H1 (cell line): ENCODE measurements at regions not wholly inside any gene's neighbourhood (a gene's known extent, or its start where the extent isn't known, plus 50 kb on each side); places are given as distances from the start of the nearest gene placed in this dataset.

Source experiments
- CTCF ChIA-PET: fragments of 300-600 bp; sonication (Branson Sonifier 250); formaldehyde crosslinking; loops from one replicate; lab custom pipeline; 2021; ENCODE audit not compliant: partially characterized antibody; lab: Charles Lee
- POLR2A ChIA-PET: fragments of 300-600 bp; sonication (Branson Sonifier 250); formaldehyde crosslinking; loops from one replicate; lab custom pipeline; 2021; ENCODE audit warnings: inconsistent platforms; ENCODE audit not compliant: partially characterized antibody; lab: Charles Lee
- DNase-seq, 2 experiments: peaks; one replicate each; pipeline versions ENCODE4 v3.0.0 to v3.0.0-alpha.2; 2010 to 2022; ENCODE audit warnings: low spot score in 2 of 2, low read depth in 1 of 2, mixed read lengths in 1 of 2
- FAIRE-seq: peaks from 2 replicates; lab custom pipeline; 2011; peaks lifted over from hg19 to GRCh38; lab: Jason Lieb, UNC
- H2AFZ ChIP-seq: 2 replicates; pipeline ENCODE4 v1.8.1; 2012; ENCODE audit warnings: low read length, inconsistent platforms
- H2AK5ac ChIP-seq: 2 replicates; pipeline ENCODE4 v1.6.1; 2013; ENCODE audit warnings: low read depth, low read length
- H2BK120ac ChIP-seq: replicated peaks from 2 replicates; pipeline ENCODE3; 2013; ENCODE audit warnings: low read depth, low read length, inconsistent platforms
- H2BK12ac ChIP-seq: 2 replicates; pipeline ENCODE4 v1.6.1; 2013; ENCODE audit warnings: low read depth, low read length
- H2BK15ac ChIP-seq: 2 replicates; pipeline ENCODE4 v1.6.1; 2013; ENCODE audit warnings: low read length
- H2BK20ac ChIP-seq: 2 replicates; pipeline ENCODE4 v1.6.1; 2013; ENCODE audit warnings: low read length
- H2BK5ac ChIP-seq: 2 replicates; pipeline ENCODE4 v1.6.1; 2013; ENCODE audit warnings: low read depth, low read length
- H3K14ac ChIP-seq: 2 replicates; pipeline ENCODE4 v1.6.1; 2013; ENCODE audit warnings: inconsistent platforms; ENCODE audit not compliant: insufficient read length
- H3K18ac ChIP-seq: 2 replicates; pipeline ENCODE4 v1.6.1; 2013; ENCODE audit warnings: low read length; ENCODE audit errors: extremely low read depth
- H3K23ac ChIP-seq: 2 replicates; pipeline ENCODE4 v1.6.1; 2013; ENCODE audit warnings: inconsistent platforms; ENCODE audit not compliant: insufficient read length
- H3K23me2 ChIP-seq: 2 replicates; pipeline ENCODE4 v1.6.1; 2013; ENCODE audit warnings: low read depth, low read length
- H3K27ac ChIP-seq: 2 replicates; pipeline ENCODE4 v1.6.1; 2011; ENCODE audit warnings: low read depth, low read length, inconsistent platforms
- H3K27me3 ChIP-seq, 4 experiments: replicated peaks in 1 of 4; 1 replicate in 1 of 4; 2 replicates in 3 of 4; pipeline versions ENCODE4 v1.6.1 to v1.8.1; 2011 to 2013; ENCODE audit warnings: low read length in 3 of 4, mild to moderate bottlenecking in 3 of 4, inconsistent platforms in 2 of 4, mixed read lengths in 2 of 4, moderate library complexity in 1 of 4; ENCODE audit not compliant: control insufficient read depth in 3 of 4, insufficient read depth in 3 of 4; ENCODE audit errors: extremely low read depth in 1 of 4
- H3K36me3 ChIP-seq, 4 experiments: 2 replicates each; pipeline versions ENCODE4 v1.6.1 to v1.8.1; 2011 to 2013; ENCODE audit warnings: mild to moderate bottlenecking in 4 of 4, low read length in 3 of 4, moderate library complexity in 2 of 4, control low read depth in 1 of 4, inconsistent platforms in 1 of 4; ENCODE audit not compliant: insufficient read depth in 4 of 4, control insufficient read depth in 2 of 4
- H3K4ac ChIP-seq: replicated peaks from 2 replicates; pipeline ENCODE3; 2013; ENCODE audit warnings: low read length, low read depth, mixed read lengths, inconsistent platforms; ENCODE audit not compliant: insufficient read length
- H3K4me1 ChIP-seq, 4 experiments: replicated peaks in 1 of 4; 1 replicate in 1 of 4; 2 replicates in 3 of 4; pipeline versions ENCODE4 v1.6.1 to v1.8.1; 2011 to 2013; ENCODE audit warnings: low read length in 3 of 4, inconsistent platforms in 2 of 4, mixed read lengths in 1 of 4; ENCODE audit not compliant: insufficient read depth in 4 of 4, control insufficient read depth in 3 of 4
- H3K4me2 ChIP-seq, 2 experiments: 2 replicates each; pipeline versions ENCODE4 v1.6.1 to v1.8.1; 2011 to 2013; ENCODE audit warnings: low read depth in 2 of 2, low read length in 2 of 2, control low read depth in 1 of 2, inconsistent platforms in 1 of 2, mild to moderate bottlenecking in 1 of 2; ENCODE audit not compliant: insufficient read depth in 1 of 2
- H3K4me3 ChIP-seq, 4 experiments: fragments of 200-600, 300-600 bp in 1 of 4; sonication (generic), shearing (Covaris generic), sonication (Bioruptor Twin) in 1 of 4; 2 replicates each; pipeline versions ENCODE4 v1.5.1 to v1.8.1; 2011 to 2016; ENCODE audit warnings: low read length in 4 of 4, low read depth in 3 of 4, control low read depth in 2 of 4, inconsistent platforms in 2 of 4, mild to moderate bottlenecking in 2 of 4, mixed read lengths in 1 of 4, moderate library complexity in 1 of 4; ENCODE audit not compliant: insufficient read depth in 2 of 4; ENCODE audit errors: extremely low read depth in 1 of 4
- H3K56ac ChIP-seq: replicated peaks from 2 replicates; pipeline ENCODE3; 2013; ENCODE audit warnings: low read depth, mild to moderate bottlenecking, mixed read lengths, low read length, inconsistent platforms; ENCODE audit not compliant: insufficient read length
- H3K79me1 ChIP-seq: 2 replicates; pipeline ENCODE4 v1.6.1; 2013; ENCODE audit warnings: low read depth, low read length, control low read depth
- H3K79me2 ChIP-seq, 2 experiments: 2 replicates each; pipeline versions ENCODE4 v1.6.1 to v1.8.1; 2012 to 2013; ENCODE audit warnings: low read length in 2 of 2, mild to moderate bottlenecking in 2 of 2, inconsistent platforms in 1 of 2; ENCODE audit not compliant: insufficient read depth in 2 of 2, control insufficient read depth in 1 of 2
- H3K9ac ChIP-seq, 4 experiments: replicated peaks in 1 of 4; 1 replicate in 1 of 4; 2 replicates in 3 of 4; pipeline versions ENCODE4 v1.6.1 to v1.8.1; 2011 to 2013; ENCODE audit warnings: low read depth in 3 of 4, low read length in 3 of 4, control low read depth in 2 of 4, mild to moderate bottlenecking in 2 of 4, moderate library complexity in 2 of 4, inconsistent platforms in 1 of 4; ENCODE audit errors: extremely low read depth in 1 of 4
- H3K9me3 ChIP-seq, 2 experiments: 2 replicates each; pipeline versions ENCODE4 v1.6.1 to v1.8.1; 2012 to 2013; ENCODE audit warnings: mild to moderate bottlenecking in 2 of 2, moderate library complexity in 2 of 2, control low read depth in 1 of 2, inconsistent platforms in 1 of 2, low read depth in 1 of 2, low read length in 1 of 2, mixed read lengths in 1 of 2; ENCODE audit not compliant: insufficient read depth in 2 of 2
- H4K20me1 ChIP-seq, 2 experiments: replicated peaks in 1 of 2; 2 replicates each; pipeline versions ENCODE3 to v1.8.1; 2011 to 2013; ENCODE audit warnings: inconsistent platforms in 2 of 2, low read length in 2 of 2, mild to moderate bottlenecking in 1 of 2; ENCODE audit not compliant: insufficient read depth in 2 of 2, control insufficient read depth in 1 of 2
- H4K5ac ChIP-seq: 2 replicates; pipeline ENCODE4 v1.6.1; 2013; ENCODE audit warnings: low read length, low read depth, mixed read lengths, inconsistent platforms; ENCODE audit not compliant: insufficient read length
- H4K8ac ChIP-seq: 2 replicates; pipeline ENCODE4 v1.8.0; 2013; ENCODE audit warnings: mild to moderate bottlenecking, moderate library complexity, low read length, inconsistent platforms; ENCODE audit not compliant: insufficient read depth; ENCODE audit errors: extremely low read depth
- H4K91ac ChIP-seq: replicated peaks from 2 replicates; pipeline ENCODE3; 2013; ENCODE audit warnings: low read length, mixed read lengths, inconsistent platforms; ENCODE audit not compliant: insufficient read length
- ASH2L ChIP-seq: fragments of 200-600, 300-600 bp; sonication (generic); IDR thresholded peaks from one replicate; pipeline ENCODE4 v1.7.1; 2017; ENCODE audit warnings: low read length
- ATF3 ChIP-seq: IDR thresholded peaks from 2 replicates; pipeline ENCODE4 v1.6.1; 2011; ENCODE audit warnings: low read depth, mild to moderate bottlenecking, low read length; ENCODE audit not compliant: insufficient read depth
- CBX8 ChIP-seq: fragments of 300-800, 300-1000 bp; sonication (generic); IDR thresholded peaks from 2 replicates; pipeline ENCODE4 v1.7.1; 2016; ENCODE audit warnings: low read depth, low read length, borderline replicate concordance
- EGR1 ChIP-seq: IDR thresholded peaks from 2 replicates; pipeline ENCODE4 v1.6.1; 2011; ENCODE audit warnings: low read depth, low read length, borderline replicate concordance
- HDAC2 ChIP-seq, 2 experiments: fragments of 300-600 bp in 1 of 2; sonication (generic) in 1 of 2; IDR thresholded peaks; 2 replicates each; pipeline ENCODE4 v1.6.1; 2011 to 2012; ENCODE audit warnings: low read depth in 2 of 2, low read length in 2 of 2, mild to moderate bottlenecking in 2 of 2, moderate library complexity in 2 of 2, borderline replicate concordance in 1 of 2, inconsistent platforms in 1 of 2
- JUND ChIP-seq: IDR thresholded peaks from 2 replicates; pipeline ENCODE4 v1.6.1; 2011; ENCODE audit warnings: mild to moderate bottlenecking, improper control_type of control experiment, low read length
- KDM5A ChIP-seq: fragments of 200-600 bp; IDR thresholded peaks from 2 replicates; pipeline ENCODE4 v1.7.1; 2012; ENCODE audit warnings: mild to moderate bottlenecking, low read length, inconsistent platforms, mixed read lengths
- MAFK ChIP-seq: IDR thresholded peaks from 2 replicates; pipeline ENCODE4 v1.6.1; 2012; ENCODE audit warnings: low read depth, mild to moderate bottlenecking, improper control_type of control experiment, low read length
- RNF2 ChIP-seq: fragments of 200-900, 300-1000 bp; sonication (generic); IDR thresholded peaks from 2 replicates; pipeline ENCODE4 v1.7.1; 2016; ENCODE audit warnings: borderline replicate concordance, low read depth, mild to moderate bottlenecking, antibody characterized with exemption, low read length; ENCODE audit not compliant: poor library complexity, severe bottlenecking; ENCODE audit errors: missing control alignments
- SAP30 ChIP-seq: fragments of 300-600 bp; sonication (generic); IDR thresholded peaks from 2 replicates; pipeline ENCODE4 v1.7.1; 2012; ENCODE audit warnings: low read length, moderate library complexity, mild to moderate bottlenecking, inconsistent platforms; ENCODE audit not compliant: insufficient read depth, insufficient replicate concordance
- SIN3A ChIP-seq, 2 experiments: IDR thresholded peaks in 1 of 2; conservative IDR thresholded peaks in 1 of 2; 2 replicates each; pipeline ENCODE4 v1.6.1; 2011 to 2012; ENCODE audit warnings: low read length in 2 of 2, improper control_type of control experiment in 1 of 2, low read depth in 1 of 2, mild to moderate bottlenecking in 1 of 2
- TBP ChIP-seq: IDR thresholded peaks from 2 replicates; pipeline ENCODE4 v1.6.1; 2011; ENCODE audit warnings: low read depth, low read length, improper control_type of control experiment
- ZNF274 ChIP-seq: IDR thresholded peaks from 2 replicates; pipeline ENCODE4 v1.7.0; 2012; ENCODE audit warnings: low read length, borderline replicate concordance; ENCODE audit errors: extremely low read depth
- WGBS, 2 experiments: shearing (Covaris generic) in 1 of 2; methylation state at CpG; one replicate each; pipeline versions ENCODE4 v1.1.6 to v1.1.7; 2013 to 2015; ENCODE audit warnings: low lambda C conversion rate in 2 of 2, mixed read lengths in 2 of 2, inconsistent platforms in 1 of 2, low coverage in 1 of 2, missing lambda C conversion rate in 1 of 2; ENCODE audit not compliant: insufficient replicate concordance in 2 of 2, insufficient coverage in 1 of 2, insufficient read length in 1 of 2; ENCODE audit errors: extremely low coverage in 1 of 2, missing lambda C conversion rate in 1 of 2; 5-methylcytosine and 5-hydroxymethylcytosine counted together

- Histone ChIP-seq H3K27ac (no peak overlapping the region), H3K4me1 (no peaks in the 10 kb centered on the region), H2BK20ac (no peak overlapping the region), H4K5ac (no peak overlapping the region), H4K20me1 (no peaks in the 10 kb centered on the region), H2BK15ac (no peak overlapping the region), H3K4me2 (no peak overlapping the region), H3K23me2 (no peaks in the 10 kb centered on the region), H3K9ac (no peak overlapping the region), H3K9me3 (no peaks in the 10 kb centered on the region), H2AK5ac (no peak overlapping the region), H3K79me2 (no peaks in the 10 kb centered on the region), H3K14ac (no peak overlapping the region), H2BK12ac (no peak overlapping the region), H3K4ac (no peak overlapping the region), H3K23ac (no peak overlapping the region), H3K18ac (no peak overlapping the region), H2AFZ (no peak overlapping the region), H2BK120ac (no peak overlapping the region), H3K27me3 (no peaks in the 10 kb centered on the region), H3K4me3 (no peak overlapping the region), H3K56ac (no peak overlapping the region), H4K91ac (no peak overlapping the region), H3K79me1 (no peaks in the 10 kb centered on the region), H4K8ac (no peak overlapping the region), H2BK5ac (no peak overlapping the region), H3K36me3 (no peaks in the 10 kb centered on the region)
- no peak for FAIRE-seq
- POLR2A ChIA-PET, result no interaction called here
- no peak for DNase-seq
- 81% methylated on average over 1 of the region's 1 CpG; no CpG with 5 or more reads in 1 of the 2 experiments for WGBS, 2 experiments
- CTCF ChIA-PET, result interaction anchor here (1.0 to 1.5 kb wide), 4 partner anchors 9 to 160 kb away, joined by 3 read pairs; no protein-coding TSS in a partner anchor
- TF ChIP-seq TBP (no peak), CBX8 (no peak), EGR1 (no peak), HDAC2 (IDR thresholded peaks at IDR 0.05; ENCODE audit: borderline replicate concordance in 1 of 2, low read depth in 2 of 2, low read length in 2 of 2) (no peak), ASH2L (no peak), MAFK (no peak), JUND (no peak), SAP30 (no peak), SIN3A (conservative IDR thresholded peaks at IDR 0.05 in 1 of 2, IDR thresholded peaks at IDR 0.05 in 1 of 2; ENCODE audit: low read depth in 1 of 2, low read length in 2 of 2) (no peak), RNF2 (no peak), ATF3 (no peak), ZNF274 (no peak), KDM5A (no peak)
These were observed 407.8 kb downstream of the CDH2 start for GRCh38 chr18:27769152-27769551.
